ENCODE measurements at regions not wholly inside any gene's neighbourhood (a gene's known extent, or its start where the extent isn't known, plus 50 kb on each side); places are given as distances from the start of the nearest gene placed in this dataset.

- no peak overlapping the region for H3K27ac ChIP-seq
- TF ChIP-seq ZFX (IDR thresholded peaks at IDR 0.05) = no peak
- TF ChIP-seq CTCF (conservative IDR thresholded peaks at IDR 0.05) = no peak
These were observed 769.0 kb upstream of the SLITRK1 start for GRCh38 chr13:84651288-84651687.

GRCh38 chr13:84649853-84650252 lies 767.6 kb upstream of the SLITRK1 start:
- TF ChIP-seq CTCF (conservative IDR thresholded peaks at IDR 0.05) (no peak), ZFX (IDR thresholded peaks at IDR 0.05) (no peak)
- H3K27ac ChIP-seq = no peak overlapping the region

GRCh38 chr13:84648069-84648640 lies 765.9 kb upstream of the SLITRK1 start:
- no peak overlapping the region for H3K27ac ChIP-seq
- TF ChIP-seq ZFX (IDR thresholded peaks at IDR 0.05) = no peak
- peak; percentile 59 for TF ChIP-seq CTCF (conservative IDR thresholded peaks at IDR 0.05)

GRCh38 chr13:84646957-84647356 lies 764.7 kb upstream of the SLITRK1 start:
- TF ChIP-seq ZFX (IDR thresholded peaks at IDR 0.05) = no peak
- no peak for TF ChIP-seq CTCF (conservative IDR thresholded peaks at IDR 0.05)
- H3K27ac ChIP-seq = no peak overlapping the region

- TF ChIP-seq CTCF (conservative IDR thresholded peaks at IDR 0.05) (peak; percentile 33), ZFX (IDR thresholded peaks at IDR 0.05) (no peak)
- H3K27ac ChIP-seq = no peak overlapping the region
These were observed 763.1 kb upstream of the SLITRK1 start for GRCh38 chr13:84645196-84646012.

GRCh38 chr13:84641491-84641890 lies 759.2 kb upstream of the SLITRK1 start:
- TF ChIP-seq CTCF (conservative IDR thresholded peaks at IDR 0.05) (no peak), ZFX (IDR thresholded peaks at IDR 0.05) (no peak)
- no peak overlapping the region for H3K27ac ChIP-seq

GRCh38 chr13:84640691-84641090 lies 758.4 kb upstream of the SLITRK1 start:
- TF ChIP-seq ZFX (IDR thresholded peaks at IDR 0.05) (no peak), CTCF (conservative IDR thresholded peaks at IDR 0.05) (no peak)
- H3K27ac ChIP-seq = no peak overlapping the region
